Sigmoid colon (tissue), 6 donors: ENCODE measurements at regions not wholly inside any gene's neighbourhood (a gene's known extent, or its start where the extent isn't known, plus 50 kb on each side); places are given as distances from the start of the nearest gene placed in this dataset.

Experiments
- DNase-seq: peaks from one replicate; pipeline ENCODE4 v3.0.0-alpha.2; 2019
- H3K27ac ChIP-seq, 4 donors: fragments of 200-600 bp; sonication (generic); one replicate each; pipeline ENCODE4 v1.5.1; 2016 to 2019; ENCODE audit warnings: mild to moderate bottlenecking in 1 of 4
- H3K27me3 ChIP-seq, 3 donors: fragments of 200-600 bp; sonication (generic); one replicate each; pipeline ENCODE4 v1.5.1; 2019; ENCODE audit warnings: mild to moderate bottlenecking in 1 of 3
- H3K36me3 ChIP-seq, 4 donors: fragments of 200-600 bp; sonication (generic); one replicate each; pipeline ENCODE4 v1.5.1; 2016 to 2019
- H3K4me1 ChIP-seq, 4 donors: fragments of 200-600 bp; sonication (generic); one replicate each; pipeline ENCODE4 v1.5.1; 2017 to 2019
- H3K4me3 ChIP-seq, 4 donors: fragments of 200-600 bp; sonication (generic); one replicate each; pipeline ENCODE4 v1.5.1; 2017 to 2019; ENCODE audit warnings: mild to moderate bottlenecking in 2 of 4, moderate library complexity in 1 of 4
- H3K9me3 ChIP-seq, 4 donors: fragments of 200-600 bp in 3 of 4; sonication (generic) in 3 of 4; one replicate each; pipeline versions ENCODE4 v1.5.1 to v1.6.1; 2013 to 2019
- CTCF ChIP-seq, 4 experiments: fragments of 450-650 bp in 3 of 4; fragments of 200-600 bp in 1 of 4; IDR thresholded peaks; one replicate each; pipeline ENCODE4 v1.5.1; 2016 to 2019; ENCODE audit warnings: antibody characterized with exemption in 4 of 4, mild to moderate bottlenecking in 3 of 4, moderate library complexity in 2 of 4
- EP300 ChIP-seq, 4 donors: sonication (generic); formaldehyde crosslinking; IDR thresholded peaks; one replicate each; pipeline ENCODE4 v1.6.1; 2017; ENCODE audit warnings: antibody characterized with exemption in 4 of 4
- POLR2A ChIP-seq, 2 donors: fragments of 450-650 bp; IDR thresholded peaks; one replicate each; pipeline ENCODE4 v1.6.1; 2016; ENCODE audit warnings: antibody characterized with exemption in 2 of 2, mild to moderate bottlenecking in 2 of 2, moderate library complexity in 2 of 2
- POLR2AphosphoS5 ChIP-seq, 4 donors: sonication (generic); formaldehyde crosslinking; IDR thresholded peaks; one replicate each; pipeline ENCODE4 v1.6.1; 2017; ENCODE audit warnings: antibody characterized with exemption in 4 of 4
- WGBS, 2 donors: extraction: QIAGEN DNeasy Blood & Tissue Kit; methylation state at CpG; one replicate each; pipeline ENCODE4 v1.1.7; 2013; 5-methylcytosine and 5-hydroxymethylcytosine counted together
- intact Hi-C: fragments of 100-400 bp; cut with DNase I; formaldehyde crosslinking; loops from one replicate; pipeline ENCODE4 v1.15.1; 2023
- donor health status: healthy with polysubstance abuse.
- donor health status: healthy.

GRCh38 chr7:56256108-56256507, 139.9 kb upstream of the NUPR2 start:
- DNase-seq = no peak
- H3K4me3 ChIP-seq = no peak overlapping the region
- H3K9me3 ChIP-seq = no peaks in the 10 kb centered on the region
- no peak overlapping the region for H3K27ac ChIP-seq
- no peaks in the 10 kb centered on the region for H3K27me3 ChIP-seq
- H3K36me3 ChIP-seq = no peaks in the 10 kb centered on the region
- no peaks in the 10 kb centered on the region for H3K4me1 ChIP-seq
- TF ChIP-seq POLR2AphosphoS5 (IDR thresholded peaks at IDR 0.05) = no peak
- TF ChIP-seq EP300 (IDR thresholded peaks at IDR 0.05) = no peak
- TF ChIP-seq POLR2A (IDR thresholded peaks at IDR 0.05) = no peak
- no peak for TF ChIP-seq CTCF (IDR thresholded peaks at IDR 0.05)
- intact Hi-C loops = no loop called here
- 71 to 83% methylated on average over 7 of the region's 7 CpGs for WGBS, 2 donors

- Histone ChIP-seq H3K27me3 (no peaks in the 10 kb centered on the region), H3K27ac (no peak overlapping the region), H3K36me3 (no peaks in the 10 kb centered on the region), H3K9me3 (peaks cover 0 to 4% (median 0%) of the 10 kb centered on the region in 4 donors), H3K4me1 (no peaks in the 10 kb centered on the region), H3K4me3 (no peak overlapping the region)
- TF ChIP-seq POLR2A (IDR thresholded peaks at IDR 0.05) (no peak), EP300 (IDR thresholded peaks at IDR 0.05) (no peak), CTCF (IDR thresholded peaks at IDR 0.05) (no peak), POLR2AphosphoS5 (IDR thresholded peaks at IDR 0.05) (no peak)
- 64 to 65% methylated on average over 3 of the region's 3 CpGs for WGBS, 2 donors
- intact Hi-C loops = no loop called here
- DNase-seq = no peak
Observed at GRCh38 chr7:56250135-56250534, 133.9 kb upstream of the NUPR2 start.

- H3K4me1 ChIP-seq = no peaks in the 10 kb centered on the region
- no peak for DNase-seq
- H3K27me3 ChIP-seq = no peaks in the 10 kb centered on the region
- TF ChIP-seq POLR2AphosphoS5 (IDR thresholded peaks at IDR 0.05) (no peak), CTCF (IDR thresholded peaks at IDR 0.05) (no peak), POLR2A (IDR thresholded peaks at IDR 0.05) (no peak)
- intact Hi-C loops = no loop called here
- H3K4me3 ChIP-seq = no peak overlapping the region
- H3K36me3 ChIP-seq = no peaks in the 10 kb centered on the region
- WGBS, 2 donors = 34 to 52% methylated on average over 28 of the region's 28 CpGs
- no peak overlapping the region for H3K27ac ChIP-seq
- no peaks in the 10 kb centered on the region for H3K9me3 ChIP-seq
Observed at GRCh38 chr7:56229631-56230030, 113.4 kb upstream of the NUPR2 start.

GRCh38 chr7:56222866-56223265, 106.6 kb upstream of the NUPR2 start:
- H3K4me1 ChIP-seq = no peaks in the 10 kb centered on the region
- peaks cover 0 to 2% (median 0%) of the 10 kb centered on the region in 4 donors for H3K9me3 ChIP-seq
- H3K27me3 ChIP-seq = peaks cover 0 to 3% (median 0%) of the 10 kb centered on the region in 3 donors
- 64 to 72% methylated on average over 6 of the region's 6 CpGs for WGBS, 2 donors
- H3K4me3 ChIP-seq = no peak overlapping the region
- no peak overlapping the region for H3K27ac ChIP-seq
- H3K36me3 ChIP-seq = no peaks in the 10 kb centered on the region
- no peak for DNase-seq
- TF ChIP-seq CTCF (IDR thresholded peaks at IDR 0.05) (no peak), POLR2A (IDR thresholded peaks at IDR 0.05) (no peak), POLR2AphosphoS5 (IDR thresholded peaks at IDR 0.05) (no peak), EP300 (IDR thresholded peaks at IDR 0.05) (no peak)
- intact Hi-C loops = no loop called here

GRCh38 chr7:56219017-56219416, 102.8 kb upstream of the NUPR2 start:
- H3K27me3 ChIP-seq = peaks cover 0 to 3% (median 0%) of the 10 kb centered on the region in 3 donors
- TF ChIP-seq CTCF (IDR thresholded peaks at IDR 0.05) (no peak), EP300 (IDR thresholded peaks at IDR 0.05) (no peak), POLR2A (IDR thresholded peaks at IDR 0.05) (no peak), POLR2AphosphoS5 (IDR thresholded peaks at IDR 0.05) (no peak)
- H3K9me3 ChIP-seq = peaks cover 0 to 2% (median 0%) of the 10 kb centered on the region in 4 donors
- DNase-seq = no peak
- no peaks in the 10 kb centered on the region for H3K36me3 ChIP-seq
- H3K4me3 ChIP-seq = no peak overlapping the region
- intact Hi-C loops = no loop called here
- H3K27ac ChIP-seq = no peak overlapping the region
- WGBS, 2 donors = 42 to 44% methylated on average over 5 of the region's 5 CpGs
- no peaks in the 10 kb centered on the region for H3K4me1 ChIP-seq
